HG02798 (cell line): ENCODE measurements at regions not wholly inside any gene's neighbourhood (a gene's known extent, or its start where the extent isn't known, plus 50 kb on each side); places are given as distances from the start of the nearest gene placed in this dataset.
"Not testable (repeated sequence)": the region's sequence is repeated elsewhere in the genome, so short reads cannot be mapped to it uniquely, and the experiment has no call there.

Experiments
- ATAC-seq: cut with Tn5 transposase; IDR thresholded peaks from one replicate; pipeline ENCODE4 v1.9.1; 2021; ENCODE audit warnings: mild to moderate bottlenecking; ENCODE audit not compliant: unreplicated experiment, poor library complexity

DNA sequence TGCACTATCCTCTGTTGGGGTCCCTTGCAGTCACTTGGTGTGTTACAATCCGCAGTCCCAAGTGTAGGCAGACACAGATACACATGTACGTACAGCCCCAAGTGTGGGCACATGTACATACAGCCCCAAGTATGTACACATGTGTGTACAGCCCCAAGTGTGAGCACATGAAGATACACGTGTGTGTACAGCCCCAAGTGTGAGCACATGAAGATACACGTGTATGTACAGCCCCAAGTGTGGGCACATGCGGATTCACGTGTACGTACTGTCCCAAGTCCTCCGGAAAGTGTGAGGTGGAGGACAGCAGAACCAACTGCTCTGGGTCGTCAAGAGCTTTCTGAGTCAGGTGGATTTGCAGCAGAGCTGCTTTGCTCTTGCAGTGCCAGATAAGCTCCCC is 440.0 kb downstream of the ZNF516 start:
- no peak for ATAC-seq

DNA sequence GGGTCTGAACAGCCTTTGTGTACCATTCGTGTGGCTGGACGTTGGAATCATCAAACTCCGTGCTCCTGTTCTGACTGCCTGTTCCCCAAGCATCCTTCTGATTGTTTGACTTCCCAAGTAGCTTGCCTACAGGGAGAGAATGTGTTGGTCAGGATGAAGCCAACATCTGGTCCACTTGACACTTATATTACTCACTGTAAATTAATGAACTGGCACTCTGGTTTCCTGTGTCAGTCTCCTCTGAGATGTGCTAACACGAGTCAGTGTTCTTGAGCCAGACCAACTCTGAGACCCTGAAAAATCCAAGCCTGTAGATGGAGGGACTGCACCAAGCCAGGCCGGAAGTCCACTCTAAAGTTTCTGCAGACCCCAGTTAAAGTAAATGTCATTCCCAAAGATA is 440.9 kb downstream of the ZNF516 start:
- no peak for ATAC-seq

DNA sequence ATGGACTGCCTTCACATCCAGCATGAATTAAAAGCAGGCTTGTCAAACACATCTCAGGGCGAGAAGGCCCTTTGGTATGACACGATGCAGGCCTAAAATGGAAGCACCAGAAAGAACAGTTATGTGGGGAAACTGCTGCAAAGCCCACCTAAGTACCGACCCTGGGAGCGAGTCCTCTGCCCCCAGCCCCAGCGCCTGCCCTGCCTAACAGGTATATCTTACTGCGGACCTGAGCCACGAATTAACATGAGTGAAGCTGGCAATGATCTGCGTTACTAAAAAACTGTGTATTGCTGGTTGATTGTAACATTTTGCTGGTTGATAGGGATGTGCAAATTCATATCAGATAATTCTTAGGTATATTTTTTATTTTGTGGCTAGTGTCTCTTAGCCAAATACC is 441.5 kb downstream of the ZNF516 start:
- no peak for ATAC-seq

DNA sequence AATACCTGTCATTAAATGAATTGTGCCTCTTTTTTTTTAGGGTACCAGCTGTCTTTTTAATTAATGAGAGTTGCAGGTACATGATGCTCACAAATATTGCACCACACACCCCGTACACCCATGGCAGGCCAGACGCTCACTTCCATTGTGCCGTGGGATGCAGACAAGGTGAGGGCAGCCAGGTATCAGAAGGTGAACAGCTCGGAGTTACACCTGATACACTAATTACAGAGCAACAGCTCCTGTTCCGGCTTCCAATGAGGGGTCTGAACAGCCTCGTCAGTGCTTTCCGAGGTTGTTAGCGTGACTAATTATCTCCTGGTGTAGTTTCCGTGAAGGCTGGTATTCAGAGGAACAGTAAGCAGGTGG is 442.8 kb downstream of the ZNF516 start:
- no peak for ATAC-seq

DNA sequence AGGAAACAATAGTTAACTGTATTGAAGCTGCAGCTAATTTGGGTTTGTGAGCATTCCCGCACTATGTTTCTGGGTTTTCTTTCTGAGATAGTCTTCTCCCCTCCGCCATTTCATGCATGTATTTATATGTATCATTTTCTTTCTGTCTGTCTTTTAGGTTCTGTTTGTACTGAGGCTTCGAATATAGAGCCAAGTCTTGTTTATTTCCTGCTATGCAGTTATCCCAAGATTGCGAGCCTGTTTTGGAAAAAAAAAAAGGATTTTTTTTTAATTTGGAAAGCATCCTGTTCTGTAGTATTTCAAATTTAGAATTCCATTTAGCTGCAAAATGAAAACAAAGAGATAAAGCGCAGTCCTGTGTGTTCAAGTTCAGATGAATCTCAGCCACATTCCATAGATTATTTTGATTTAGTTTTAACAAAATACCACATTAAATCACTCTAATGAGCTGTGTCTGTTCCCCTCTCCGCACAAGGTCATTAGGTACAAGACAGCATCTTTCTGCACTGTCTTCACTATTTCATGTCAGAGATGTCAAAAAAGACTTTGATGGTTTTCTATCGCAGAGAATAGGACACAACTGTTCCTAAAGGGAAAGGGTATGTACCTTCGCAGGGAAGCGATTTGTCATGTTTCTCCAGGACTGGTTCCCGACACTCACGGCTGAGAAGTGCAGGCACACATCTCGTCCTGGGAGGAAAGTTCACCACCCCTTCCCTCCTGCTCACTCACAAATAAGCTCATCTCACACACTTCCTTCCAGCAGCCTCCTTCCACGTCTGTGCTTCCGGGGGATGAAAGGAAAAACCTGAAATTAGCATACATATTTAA is 443.4 kb downstream of the ZNF516 start:
- ATAC-seq = no peak

DNA sequence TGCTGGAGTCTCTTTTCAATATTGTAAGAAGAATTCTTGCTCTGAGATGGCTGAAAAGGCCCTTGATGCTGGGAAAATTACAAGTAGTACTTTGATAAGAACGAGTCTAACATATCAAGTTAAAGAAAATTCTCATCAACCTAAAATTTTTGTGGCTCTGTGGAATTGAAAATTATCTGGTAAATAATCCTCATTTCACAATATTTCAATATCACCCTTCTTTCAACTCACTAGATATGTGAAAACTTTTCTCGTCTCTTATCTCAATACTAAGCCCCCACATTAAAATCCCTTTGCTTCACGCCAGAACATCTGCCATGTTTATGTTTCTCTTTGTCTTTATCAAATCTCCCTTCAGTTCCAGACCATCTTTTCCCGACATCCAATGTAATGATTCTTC is 448.8 kb downstream of the ZNF516 start:
- ATAC-seq = no peak

DNA sequence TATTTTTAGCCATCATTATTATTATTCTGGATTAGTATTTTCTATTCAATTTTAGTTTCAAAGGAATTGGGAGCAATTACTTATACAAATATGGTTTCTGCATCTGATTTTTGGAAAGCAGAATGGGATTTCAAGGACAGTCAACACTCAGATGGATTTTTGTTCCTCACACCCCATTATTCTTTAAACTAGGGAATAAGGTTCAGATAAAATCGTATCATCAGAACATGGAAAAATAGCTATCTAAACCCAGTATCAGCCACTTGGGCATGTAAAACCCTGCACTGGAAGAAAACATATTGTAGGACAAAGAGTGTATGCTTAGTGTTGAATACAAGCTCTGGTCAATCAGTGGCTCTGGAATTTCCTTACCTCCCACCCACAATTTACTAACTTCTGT is 452.5 kb downstream of the ZNF516 start:
- ATAC-seq = no peak

DNA sequence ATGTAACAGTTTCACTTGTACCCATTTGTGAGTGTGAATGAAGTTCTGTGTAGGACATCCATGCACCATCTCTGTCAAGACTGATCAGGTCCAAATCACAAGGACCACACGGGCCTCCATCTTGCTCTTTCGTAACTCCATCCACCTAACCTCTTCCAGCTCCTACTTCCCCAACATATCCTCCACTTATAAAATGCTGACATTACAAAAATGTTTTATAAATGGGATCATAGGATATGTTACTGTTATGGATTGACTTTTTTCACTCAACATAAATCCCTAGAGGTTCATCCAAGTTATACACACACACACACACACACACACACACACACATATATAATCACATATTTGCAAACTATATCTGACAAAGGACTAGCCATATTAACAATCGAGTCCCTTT is 476.8 kb downstream of the ZNF516 start:
- ATAC-seq = no peak

DNA sequence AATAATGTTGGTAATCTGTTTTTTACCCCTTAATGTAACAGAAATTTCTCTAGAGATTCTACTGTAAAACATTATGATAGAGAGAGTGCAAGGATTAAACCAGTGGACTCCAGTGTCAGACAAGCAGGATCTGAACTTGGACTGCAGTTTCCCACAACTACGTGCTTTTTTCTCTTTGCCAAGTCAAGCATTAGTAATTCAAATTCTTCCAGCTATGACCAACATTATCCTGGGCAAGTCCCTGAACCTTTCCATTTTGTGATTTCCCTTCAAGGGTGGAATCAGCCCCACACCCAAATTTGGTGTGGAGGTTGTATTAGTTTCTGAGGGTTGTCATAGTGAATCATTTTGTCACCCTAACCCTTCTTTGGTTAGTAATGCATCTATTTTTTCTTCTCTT is 482.0 kb downstream of the ZNF516 start:
- ATAC-seq = no peak

DNA sequence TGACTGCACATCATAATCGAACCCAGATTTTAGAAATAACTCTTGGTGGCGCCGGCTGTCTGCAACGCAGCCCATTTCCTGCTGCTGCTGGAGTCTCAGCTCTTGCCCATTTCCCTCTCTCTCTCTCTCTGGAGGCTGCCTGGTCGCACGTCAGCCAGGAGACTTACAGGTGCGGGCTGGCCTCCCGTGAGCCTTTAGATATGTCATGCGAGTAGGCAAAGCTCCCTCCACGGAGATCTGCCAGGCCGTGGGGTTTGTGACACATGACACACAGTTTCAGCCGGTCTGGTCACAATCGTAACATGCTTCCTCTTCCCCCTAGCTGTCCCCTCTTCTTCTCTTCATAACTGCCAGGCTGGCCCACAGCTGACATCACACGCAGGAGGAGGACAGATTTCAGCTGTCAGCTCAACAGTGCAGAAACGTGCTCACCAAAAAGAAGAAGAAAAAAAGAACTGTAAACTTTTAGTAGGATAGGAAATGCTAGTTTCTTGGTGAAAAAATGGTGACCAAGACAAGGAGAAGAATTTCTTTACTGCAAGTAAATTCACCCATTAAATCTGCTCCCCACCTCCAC is 489.3 kb downstream of the ZNF516 start:
- no peak for ATAC-seq

DNA sequence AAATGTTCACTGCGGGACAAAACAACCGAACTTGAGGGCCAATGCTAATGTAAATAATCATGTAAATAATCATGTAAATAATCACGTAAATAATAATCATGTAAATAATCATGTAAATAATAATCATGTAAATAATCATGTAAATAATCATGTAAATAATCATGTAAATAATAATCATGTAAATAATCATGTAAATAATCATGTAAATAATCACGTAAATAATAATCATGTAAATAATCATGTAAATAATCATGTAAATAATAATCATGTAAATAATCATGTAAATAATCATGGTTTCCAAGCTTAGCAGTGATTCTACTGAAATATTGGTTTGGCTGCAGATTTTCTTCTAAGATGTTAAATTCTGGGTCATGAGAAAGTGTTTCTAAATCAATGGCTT is 507.1 kb downstream of the ZNF516 start:
- ATAC-seq = not testable (repeated sequence)

DNA sequence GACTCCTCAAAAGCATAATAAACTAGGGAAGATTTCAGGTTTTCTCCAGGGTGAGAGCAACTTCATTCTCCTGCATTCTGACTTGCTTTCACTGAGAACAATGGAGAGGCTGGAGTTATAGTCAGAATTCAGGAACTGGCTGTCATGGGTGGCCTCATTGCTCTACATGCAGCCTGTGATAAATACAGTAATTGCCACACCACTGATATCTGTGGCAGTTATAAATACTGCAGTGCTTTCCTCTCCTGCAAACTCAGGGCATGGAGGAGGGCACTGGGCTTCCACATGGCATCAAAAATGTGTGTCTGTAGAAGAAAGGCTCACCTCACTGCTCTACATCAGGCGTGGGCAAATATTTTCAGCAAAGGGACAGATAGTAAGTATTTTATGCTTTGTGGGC is 510.2 kb downstream of the ZNF516 start:
- no peak for ATAC-seq

DNA sequence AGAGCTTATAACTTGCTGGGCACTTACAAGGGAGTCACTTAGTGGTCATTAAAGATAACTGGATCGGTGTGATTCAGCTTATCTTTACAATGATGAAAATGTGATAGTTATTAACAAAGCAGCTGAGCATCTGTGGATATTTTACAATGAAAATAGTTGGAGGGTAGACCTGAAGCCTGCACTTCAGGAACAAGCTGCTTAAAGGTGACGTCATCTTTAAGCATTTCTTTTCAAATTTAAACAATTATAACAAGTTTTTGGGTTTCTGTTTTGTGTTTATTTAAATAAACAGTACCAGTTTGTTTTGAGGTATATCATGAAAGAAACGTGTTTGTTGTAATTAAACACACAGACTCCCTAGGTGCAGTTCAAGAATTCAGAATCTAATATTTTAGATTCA is 513.9 kb downstream of the ZNF516 start:
- ATAC-seq = no peak

DNA sequence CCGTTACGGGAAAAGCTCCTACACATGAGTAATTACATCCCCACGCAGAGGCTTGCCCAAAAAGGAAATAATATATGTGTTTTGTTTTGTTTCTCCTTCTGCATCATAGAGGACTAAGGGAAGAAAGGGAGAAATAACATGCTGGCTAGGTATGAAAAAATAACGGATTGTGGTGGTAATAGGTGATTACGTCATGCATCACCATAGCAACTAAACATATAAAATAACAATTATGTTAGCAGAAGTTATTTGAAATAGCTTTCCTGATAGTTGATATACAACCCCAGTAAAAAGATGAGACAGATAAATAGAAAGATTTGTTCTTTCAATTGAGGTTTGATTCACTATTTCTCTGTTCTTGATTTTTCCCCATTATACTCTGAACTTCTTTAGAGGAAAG is 518.0 kb downstream of the ZNF516 start:
- no peak for ATAC-seq

DNA sequence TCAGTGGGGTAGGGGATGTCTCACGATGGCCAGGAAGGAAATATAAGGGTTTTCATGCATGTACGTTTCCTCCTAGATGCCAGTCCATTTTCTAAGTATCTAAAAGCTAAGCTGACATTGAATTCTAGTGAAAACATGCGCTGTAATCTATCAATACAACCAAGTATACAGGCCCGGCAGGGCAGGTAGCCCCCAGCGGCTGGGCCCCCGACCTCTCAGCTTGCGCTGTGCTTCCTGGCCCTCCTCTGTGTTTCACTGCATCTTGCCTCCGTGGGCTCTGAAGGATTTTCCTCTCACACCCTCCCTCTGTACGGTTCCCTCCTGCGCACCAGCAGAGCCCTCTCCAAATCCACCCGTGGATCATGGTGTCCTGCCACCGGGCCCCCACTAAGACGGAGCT is 524.8 kb downstream of the ZNF516 start:
- ATAC-seq = no peak

DNA sequence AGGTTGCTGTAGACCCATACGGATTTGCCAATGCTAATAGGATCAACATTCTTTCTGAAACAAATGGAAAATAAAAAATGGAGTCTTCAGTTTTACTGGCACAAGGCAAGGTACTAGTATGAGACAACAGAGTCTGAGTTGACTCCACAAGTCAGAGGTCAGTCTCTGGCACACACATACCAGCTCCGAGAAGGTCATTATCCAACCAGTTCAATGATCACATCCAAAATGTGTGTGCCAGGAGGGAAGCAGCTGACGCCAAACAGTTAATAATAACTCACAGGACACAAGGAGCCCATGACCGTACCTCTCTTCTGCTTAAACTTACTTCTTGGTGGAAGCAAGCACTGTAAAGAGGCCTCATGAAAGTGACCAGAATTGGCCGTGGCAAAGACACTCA is 528.6 kb downstream of the ZNF516 start:
- ATAC-seq = no peak

DNA sequence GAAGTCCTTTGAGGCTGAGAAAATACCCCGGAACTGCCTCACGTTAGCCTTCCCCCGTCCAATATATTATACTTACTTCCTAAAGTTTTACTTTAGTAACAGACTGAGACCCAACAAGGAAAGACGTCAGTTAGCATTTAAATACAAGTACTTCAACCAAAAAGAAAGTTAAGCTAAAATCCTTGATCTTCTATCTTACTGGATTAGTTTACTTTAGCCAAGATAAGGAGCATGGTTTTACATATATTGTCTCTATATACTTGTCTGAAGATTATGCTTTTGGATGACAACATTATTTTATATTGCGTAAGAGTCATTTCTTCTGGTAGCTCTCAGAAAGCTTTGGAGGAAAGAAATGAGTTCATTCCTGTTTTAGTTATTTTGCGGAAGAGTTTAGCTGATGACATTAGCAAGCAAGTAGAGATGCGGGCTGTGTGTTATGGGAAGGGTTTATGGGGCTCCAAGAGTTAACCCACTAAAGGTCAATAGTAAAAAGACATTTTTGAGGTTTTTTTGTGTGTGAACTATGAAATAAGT is 532.9 kb downstream of the ZNF516 start:
- no peak for ATAC-seq

DNA sequence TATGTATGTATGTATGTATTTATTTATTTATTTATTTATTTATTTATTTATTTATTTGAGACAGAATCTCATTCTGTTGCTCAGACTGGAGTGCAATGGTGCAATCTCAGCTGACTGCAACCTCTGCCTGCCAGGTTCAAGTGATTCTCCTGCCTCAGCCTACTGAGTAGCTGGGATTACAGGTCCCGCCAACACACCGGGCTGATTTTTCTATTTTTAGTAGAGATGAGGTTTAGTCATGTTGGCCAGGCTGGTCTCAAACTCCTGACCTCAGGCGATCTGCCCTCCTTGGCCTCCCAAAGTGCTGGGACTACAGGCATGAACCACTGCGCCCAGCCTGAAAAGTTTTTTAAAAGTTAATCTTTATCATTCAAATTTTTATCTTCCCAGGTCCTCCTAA is 532.9 kb upstream of the SMIM21 start:
- not testable (repeated sequence) for ATAC-seq

DNA sequence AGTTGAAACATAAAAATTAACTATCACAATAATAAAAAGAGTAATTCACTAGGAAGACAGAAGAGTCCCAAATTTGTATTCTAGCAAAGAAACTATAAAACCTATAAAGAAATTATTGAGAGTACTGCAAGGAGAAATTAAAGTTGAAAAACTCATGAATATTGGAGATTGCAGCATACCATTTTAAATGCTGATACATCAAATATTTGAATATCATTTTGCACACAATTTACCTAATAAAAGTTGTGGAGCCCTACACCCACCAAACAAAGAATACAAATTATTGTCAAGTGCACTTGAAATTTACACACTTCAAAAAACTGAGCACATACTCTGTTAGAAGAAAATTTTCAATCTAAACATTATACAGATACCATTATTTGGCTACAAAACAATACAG is 531.6 kb upstream of the SMIM21 start:
- no peak for ATAC-seq

DNA sequence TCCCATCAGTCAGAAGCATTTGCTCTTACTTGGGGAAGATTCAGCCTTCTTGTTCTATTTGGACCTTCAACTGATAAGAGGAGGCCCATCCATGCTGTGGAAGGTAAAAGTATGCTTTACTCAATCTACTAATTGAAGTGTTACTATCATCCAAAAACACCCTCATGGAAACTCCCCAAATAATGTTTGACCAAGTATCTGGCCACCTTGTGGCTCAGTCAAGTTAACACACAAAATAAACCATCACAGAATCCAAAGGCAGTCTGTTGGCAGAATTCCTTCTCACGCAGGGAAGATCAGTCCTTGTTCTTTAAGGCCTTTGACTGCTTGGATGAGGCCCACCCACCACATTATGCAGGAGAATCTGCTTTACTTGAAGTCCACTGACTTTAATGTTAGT is 531.2 kb upstream of the SMIM21 start:
- no peak for ATAC-seq

DNA sequence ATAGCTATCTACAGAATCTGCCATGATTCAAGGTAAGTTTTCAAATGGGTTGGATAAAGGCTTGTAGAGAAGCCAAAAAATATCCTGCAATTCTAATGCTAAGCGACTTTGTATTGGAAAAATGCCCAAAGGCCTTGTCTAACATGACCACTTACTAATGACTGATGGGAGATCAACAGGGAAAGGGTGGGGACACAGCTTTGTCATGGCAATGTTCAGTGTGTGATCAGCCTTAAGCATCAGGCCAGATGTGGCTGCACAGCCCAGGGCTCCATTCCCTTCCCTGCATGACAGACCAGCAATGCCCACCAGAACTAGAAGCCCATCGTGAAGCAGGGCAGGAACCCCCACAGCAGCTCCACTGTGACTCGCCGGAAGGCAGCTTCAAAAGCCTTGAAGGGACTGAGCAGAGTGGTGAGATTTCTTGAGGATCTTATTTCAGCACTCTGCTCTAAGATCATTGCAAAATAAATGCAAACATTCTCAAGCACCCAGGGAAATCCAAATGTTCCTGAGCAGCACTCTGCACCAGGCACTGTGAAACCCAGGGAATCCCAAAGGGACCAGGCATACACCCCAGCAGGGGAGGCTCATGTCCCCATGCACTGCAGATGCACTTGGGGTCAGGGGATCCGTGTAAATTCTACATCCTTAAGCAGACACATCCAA is 517.9 kb upstream of the SMIM21 start:
- ATAC-seq = no peak

DNA sequence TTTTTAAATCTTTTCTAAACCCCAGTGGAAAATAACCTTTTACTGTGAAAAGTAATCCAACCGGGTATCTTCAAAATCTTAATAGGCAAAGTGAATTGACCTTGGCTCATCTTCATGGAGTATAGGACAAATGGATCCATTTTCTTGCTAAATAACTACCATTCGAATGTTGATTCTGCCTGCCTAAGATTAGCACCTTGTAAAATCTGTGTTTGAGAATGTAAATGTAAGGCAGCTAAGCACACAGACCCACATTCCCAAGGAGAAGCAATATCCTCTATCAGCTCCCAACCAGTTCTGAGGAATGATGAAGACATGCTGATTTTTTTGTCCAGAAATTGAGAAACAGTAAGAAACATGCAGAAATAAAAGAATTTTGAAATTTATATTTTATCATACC is 509.8 kb upstream of the SMIM21 start:
- no peak for ATAC-seq
